ENCODE measurements at regions not wholly inside any gene's neighbourhood (a gene's known extent, or its start where the extent isn't known, plus 50 kb on each side); places are given as distances from the start of the nearest gene placed in this dataset.
A peak's percentile ranks its signal among the peaks of the same experiment; 100 is the strongest.

DNA sequence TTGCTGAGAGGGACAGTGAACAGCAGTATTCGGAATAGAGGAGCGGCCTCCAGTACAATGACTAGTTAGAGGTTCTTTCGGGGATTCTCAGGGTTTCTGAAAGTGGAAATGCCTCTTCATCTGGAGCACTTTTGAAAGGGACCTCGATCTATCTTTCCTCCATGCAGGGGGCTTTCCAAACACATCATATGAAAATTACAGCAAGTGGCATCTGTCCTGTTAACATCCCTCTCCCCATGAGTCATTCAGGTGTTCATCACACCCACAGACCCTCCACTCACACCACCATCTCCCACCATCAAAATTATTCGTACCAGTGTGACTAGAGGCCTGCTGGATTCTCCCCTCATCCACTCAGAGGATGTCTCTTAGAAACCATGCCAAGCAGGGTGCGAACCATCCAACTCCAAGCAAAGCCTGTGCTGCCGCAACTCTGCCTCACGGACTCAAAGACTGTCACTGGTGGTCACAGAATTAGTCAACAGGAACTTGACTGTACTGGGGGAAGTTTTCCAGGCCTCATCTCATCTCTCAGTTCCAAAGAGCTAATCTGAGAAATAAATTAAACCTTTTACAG lies 211.1 kb downstream of the MRPL39 start:
- Histone ChIP-seq H3K9me3 (no peaks in the 10 kb centered on the region), H3K4me3 (no peak overlapping the region), H3K27ac (no peak overlapping the region), H3K27me3 (ENCODE audit: insufficient read depth in 3 of 3, low read length in 2 of 3) (no peaks in the 10 kb centered on the region), H3K36me3 (ENCODE audit: insufficient read depth in 1 of 2, low read depth in 1 of 2) (no peaks in the 10 kb centered on the region), H3K4me1 (no peaks in the 10 kb centered on the region)
- WGBS, 3 donors: 88 to 94% (median 93%) methylated on average over 8 of the region's 8 CpGs
- intact Hi-C loops (cut with DNase I): no loop called here
- DNase-seq (no peak), ATAC-seq (no peak)
- TF ChIP-seq, protein P1, sequence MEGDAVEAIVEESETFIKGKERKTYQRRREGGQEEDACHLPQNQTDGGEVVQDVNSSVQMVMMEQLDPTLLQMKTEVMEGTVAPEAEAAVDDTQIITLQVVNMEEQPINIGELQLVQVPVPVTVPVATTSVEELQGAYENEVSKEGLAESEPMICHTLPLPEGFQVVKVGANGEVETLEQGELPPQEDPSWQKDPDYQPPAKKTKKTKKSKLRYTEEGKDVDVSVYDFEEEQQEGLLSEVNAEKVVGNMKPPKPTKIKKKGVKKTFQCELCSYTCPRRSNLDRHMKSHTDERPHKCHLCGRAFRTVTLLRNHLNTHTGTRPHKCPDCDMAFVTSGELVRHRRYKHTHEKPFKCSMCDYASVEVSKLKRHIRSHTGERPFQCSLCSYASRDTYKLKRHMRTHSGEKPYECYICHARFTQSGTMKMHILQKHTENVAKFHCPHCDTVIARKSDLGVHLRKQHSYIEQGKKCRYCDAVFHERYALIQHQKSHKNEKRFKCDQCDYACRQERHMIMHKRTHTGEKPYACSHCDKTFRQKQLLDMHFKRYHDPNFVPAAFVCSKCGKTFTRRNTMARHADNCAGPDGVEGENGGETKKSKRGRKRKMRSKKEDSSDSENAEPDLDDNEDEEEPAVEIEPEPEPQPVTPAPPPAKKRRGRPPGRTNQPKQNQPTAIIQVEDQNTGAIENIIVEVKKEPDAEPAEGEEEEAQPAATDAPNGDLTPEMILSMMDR (IDR thresholded peaks at IDR 0.05): no peak

DNA sequence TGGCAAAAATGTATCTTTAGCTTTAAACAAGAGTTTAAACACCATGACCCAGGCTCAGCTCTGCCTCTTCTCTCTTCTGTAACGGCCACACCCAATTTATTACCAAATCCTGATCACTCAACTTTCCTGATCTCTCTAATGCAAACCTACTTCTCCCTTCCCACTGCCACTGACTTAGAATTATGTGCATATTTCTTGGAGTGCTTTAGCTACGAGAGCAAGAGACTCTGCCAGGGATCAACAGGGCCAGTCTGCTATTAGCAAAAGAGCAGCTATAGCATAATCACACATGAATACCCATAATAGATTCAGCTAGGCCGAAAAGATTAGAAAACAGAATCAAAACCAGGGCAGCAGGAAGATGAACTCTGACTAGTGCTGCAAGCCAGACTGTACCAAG lies 215.5 kb downstream of the MRPL39 start:
- H3K4me3 ChIP-seq: no peak overlapping the region
- no peaks in the 10 kb centered on the region for H3K27me3 ChIP-seq (ENCODE audit: insufficient read depth in 3 of 3, low read length in 2 of 3)
- H3K4me1 ChIP-seq: no peaks in the 10 kb centered on the region
- ATAC-seq: no peak
- H3K27ac ChIP-seq: no peak overlapping the region
- intact Hi-C loops (cut with DNase I): no loop called here
- WGBS, 3 donors: 72 to 80% (median 77%) methylated on average over 3 of the region's 3 CpGs
- DNase-seq: no peak
- TF ChIP-seq, protein P1 (IDR thresholded peaks at IDR 0.05): no peak
- no peaks in the 10 kb centered on the region for H3K36me3 ChIP-seq (ENCODE audit: insufficient read depth in 1 of 2, low read depth in 1 of 2)
- no peaks in the 10 kb centered on the region for H3K9me3 ChIP-seq

- no peaks in the 10 kb centered on the region for H3K4me1 ChIP-seq
- TF ChIP-seq, protein P1 (IDR thresholded peaks at IDR 0.05): no peak
- H3K36me3 ChIP-seq (ENCODE audit: insufficient read depth in 1 of 2, low read depth in 1 of 2): no peaks in the 10 kb centered on the region
- no peak overlapping the region for H3K4me3 ChIP-seq
- intact Hi-C loops (cut with DNase I): no loop called here
- H3K9me3 ChIP-seq: no peaks in the 10 kb centered on the region
- H3K27me3 ChIP-seq (ENCODE audit: insufficient read depth in 3 of 3, low read length in 2 of 3): no peaks in the 10 kb centered on the region
- no peak for ATAC-seq
- no peak for DNase-seq
- H3K27ac ChIP-seq: no peak overlapping the region
Measured at GRCh38 chr21:25390701-25391100, 216.6 kb downstream of the MRPL39 start.

DNA sequence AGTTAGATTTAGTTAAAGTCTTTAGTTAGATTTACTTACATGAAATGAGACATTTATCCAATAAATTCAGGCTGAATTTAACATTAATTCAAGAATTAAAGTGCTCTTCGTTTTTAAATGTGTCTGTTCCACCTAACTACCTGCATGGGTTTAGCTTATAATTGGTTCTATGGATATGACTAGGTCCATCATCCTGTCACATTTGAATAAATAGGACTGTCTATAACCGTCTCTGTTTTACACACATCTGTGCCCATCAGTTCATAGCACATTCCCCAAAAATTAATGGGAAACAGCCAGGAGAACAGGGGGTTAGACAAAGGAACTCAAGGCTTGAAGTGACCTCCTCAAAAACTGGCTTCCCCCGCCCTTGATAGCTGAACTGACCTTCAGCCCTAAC lies 219.6 kb downstream of the MRPL39 start:
- no peak for ATAC-seq
- DNase-seq: no peak
- 49 to 64% (median 55%) methylated on average over 3 of the region's 3 CpGs for WGBS, 3 donors
- Histone ChIP-seq H3K27me3 (ENCODE audit: insufficient read depth in 3 of 3, low read length in 2 of 3) (no peaks in the 10 kb centered on the region), H3K4me3 (no peak overlapping the region), H3K27ac (no peak overlapping the region), H3K9me3 (no peaks in the 10 kb centered on the region), H3K4me1 (no peaks in the 10 kb centered on the region), H3K36me3 (ENCODE audit: insufficient read depth in 1 of 2, low read depth in 1 of 2) (no peaks in the 10 kb centered on the region)
- TF ChIP-seq, protein P1 (IDR thresholded peaks at IDR 0.05): no peak
- intact Hi-C loops (cut with DNase I): no loop called here

DNA sequence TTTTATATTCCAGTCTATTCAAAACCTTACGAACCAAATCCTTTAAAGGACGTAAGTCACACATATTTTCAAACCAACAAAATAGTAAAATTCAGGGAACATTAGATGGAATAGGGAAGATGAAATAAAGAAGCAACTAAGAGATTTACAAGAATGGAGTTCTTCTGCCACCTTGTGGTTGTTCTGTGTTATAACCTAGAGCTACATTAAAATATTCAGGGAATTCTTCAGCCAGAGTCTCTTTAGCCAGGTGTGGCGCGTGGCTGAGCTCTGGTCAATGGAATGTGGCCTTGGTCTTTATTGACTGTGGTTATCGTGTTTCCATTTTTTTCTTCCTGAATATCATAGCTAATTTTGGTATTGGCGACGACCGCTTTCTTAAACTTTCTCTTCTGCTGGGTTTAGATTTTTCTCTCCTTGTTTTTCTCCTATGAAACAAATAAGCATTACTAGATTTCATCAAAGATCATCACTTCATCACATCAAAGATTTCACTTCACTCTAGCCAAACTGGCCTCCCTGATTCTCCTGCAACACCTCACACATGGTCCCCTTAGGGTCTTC lies 221.3 kb downstream of the MRPL39 start:
- ATAC-seq (peak in 2 of 4 donors; percentile 53 to 60), DNase-seq (no peak)
- no peaks in the 10 kb centered on the region for H3K9me3 ChIP-seq
- no peaks in the 10 kb centered on the region for H3K27me3 ChIP-seq (ENCODE audit: insufficient read depth in 3 of 3, low read length in 2 of 3)
- H3K27ac ChIP-seq: no peak overlapping the region
- H3K4me3 ChIP-seq: no peak overlapping the region
- no peaks in the 10 kb centered on the region for H3K4me1 ChIP-seq
- TF ChIP-seq, protein P1 (IDR thresholded peaks at IDR 0.05): peak; percentile 86
- intact Hi-C loops (cut with DNase I): no loop called here
- H3K36me3 ChIP-seq (ENCODE audit: insufficient read depth in 1 of 2, low read depth in 1 of 2): no peaks in the 10 kb centered on the region
- 7 to 13% (median 9%) methylated on average over 8 of the region's 8 CpGs for WGBS, 3 donors

Data from psoas muscle (tissue), 7 donors.